GM23338 (cell line): ENCODE measurements at regions not wholly inside any gene's neighbourhood (a gene's known extent, or its start where the extent isn't known, plus 50 kb on each side); places are given as distances from the start of the nearest gene placed in this dataset.

ENCODE experiments used
- CREB1 ChIP-seq: fragments of 250-450 bp; sonication (Bioruptor Pico); IDR thresholded peaks from 2 replicates; pipeline ENCODE4 v1.5.0; 2020; ENCODE audit warnings: low read depth, mild to moderate bottlenecking, moderate library complexity
- CTCF ChIP-seq, 2 experiments: fragments of 200-600 bp in 1 of 2; sonication (generic) in 1 of 2; conservative IDR thresholded peaks; 2 replicates each; pipeline versions ENCODE4 v1.5.1 to v1.6.1; 2016 to 2017; ENCODE audit warnings: antibody characterized with exemption in 2 of 2, low read depth in 2 of 2, mild to moderate bottlenecking in 2 of 2, moderate library complexity in 1 of 2
- EZH2 ChIP-seq: fragments of 200-600 bp; sonication (generic); IDR thresholded peaks from one replicate; pipeline ENCODE4 v1.8.0; 2017; ENCODE audit warnings: antibody characterized with exemption, mild to moderate bottlenecking, low read depth; ENCODE audit not compliant: unreplicated experiment
- EZH2phosphoT487 ChIP-seq: fragments of 200-600 bp; sonication (generic); IDR thresholded peaks from one replicate; pipeline ENCODE4 v1.8.1; 2018; ENCODE audit warnings: antibody characterized with exemption; ENCODE audit not compliant: unreplicated experiment
- JUNB ChIP-seq: IDR thresholded peaks from one replicate; pipeline ENCODE4 v1.6.1; 2016; ENCODE audit warnings: antibody characterized with exemption; ENCODE audit not compliant: unreplicated experiment
- POLR2AphosphoS5 ChIP-seq: IDR thresholded peaks from 2 replicates; pipeline ENCODE4 v1.6.1; 2016; ENCODE audit warnings: antibody characterized with exemption, low read depth
- REST ChIP-seq: IDR thresholded peaks from one replicate; pipeline ENCODE4 v1.6.1; 2018; ENCODE audit warnings: antibody characterized with exemption; ENCODE audit not compliant: unreplicated experiment
- ZNF114 ChIP-seq: fragments of 250-450 bp; sonication (Bioruptor Pico); IDR thresholded peaks from 2 replicates; pipeline ENCODE4 v1.5.0; 2020; ENCODE audit warnings: mild to moderate bottlenecking, moderate library complexity
- ZNF462 ChIP-seq: fragments of 250-450 bp; sonication (Bioruptor Pico); IDR thresholded peaks from 2 replicates; pipeline ENCODE4 v1.5.0; 2020; ENCODE audit warnings: mild to moderate bottlenecking, moderate library complexity

GRCh38 chr9:79242489-79242888 is 329.3 kb upstream of the TLE4 start:
- TF ChIP-seq CTCF (conservative IDR thresholded peaks at IDR 0.05; ENCODE audit: low read depth in 2 of 2) (no peak), POLR2AphosphoS5 (no peak), REST (no peak), EZH2 (no peak), EZH2phosphoT487 (no peak), CREB1 (CRISPR knock-in tag) (no peak), ZNF114 (CRISPR knock-in tag) (no peak), JUNB (no peak), ZNF462 (CRISPR knock-in tag) (no peak)
